Endothelial cell of umbilical vein (primary cell): ENCODE measurements at regions not wholly inside any gene's neighbourhood (a gene's known extent, or its start where the extent isn't known, plus 50 kb on each side); places are given as distances from the start of the nearest gene placed in this dataset.
A peak's percentile ranks its signal among the peaks of the same experiment; 100 is the strongest.

Source experiments
- BruUV-seq: library from RNA; stranded (reverse); fragments of 400-500 nt; replicated peaks from 2 replicates; lab custom pipeline; 2021; lab: Mats Ljungman, UMichigan
- CTCF ChIA-PET: fragments of 300-600, 350-600 bp; sonication (Branson Sonifier 250); formaldehyde crosslinking; loops from one replicate; lab custom pipeline; 2021; ENCODE audit warnings: antibody characterized with exemption, inconsistent platforms; lab: Charles Lee
- POLR2A ChIA-PET: fragments of 300-600, 350-600 bp; sonication (Branson Sonifier 250); formaldehyde crosslinking; loops from one replicate; lab custom pipeline; 2021; ENCODE audit warnings: antibody characterized with exemption, inconsistent platforms; lab: Charles Lee
- DNase-seq: peaks from one replicate; pipeline ENCODE4 v3.0.0-alpha.2; 2011; ENCODE audit warnings: low read depth, low spot score
- FAIRE-seq: peaks from 2 replicates; lab custom pipeline; 2011; peaks lifted over from hg19 to GRCh38; lab: Jason Lieb, UNC
- H2AFZ ChIP-seq: 2 replicates; pipeline ENCODE4 v1.6.0; 2012; ENCODE audit warnings: low read depth, low read length, control low read depth, inconsistent platforms
- H3K27ac ChIP-seq: 2 replicates; pipeline ENCODE4 v1.5.1; 2011; ENCODE audit warnings: low read depth, mild to moderate bottlenecking, control low read depth, low read length, moderate library complexity; ENCODE audit not compliant: insufficient read depth
- H3K27me3 ChIP-seq, 2 experiments: 2 replicates each; pipeline versions ENCODE4 v1.6.0 to v1.6.1; 2011; ENCODE audit warnings: low read length in 2 of 2, mixed read lengths in 1 of 2; ENCODE audit not compliant: control insufficient read depth in 2 of 2, insufficient read depth in 2 of 2
- H3K36me3 ChIP-seq, 2 experiments: 2 replicates in 1 of 2; 3 replicates in 1 of 2; pipeline ENCODE4 v1.5.1; 2011; ENCODE audit warnings: low read length in 2 of 2, mild to moderate bottlenecking in 1 of 2, moderate library complexity in 1 of 2; ENCODE audit not compliant: control insufficient read depth in 2 of 2, insufficient read depth in 2 of 2; ENCODE audit errors: extremely low read depth in 1 of 2
- H3K4me1 ChIP-seq: 3 replicates; pipeline ENCODE4 v1.5.1; 2011; ENCODE audit warnings: mild to moderate bottlenecking, low read length; ENCODE audit not compliant: control insufficient read depth, insufficient read depth; ENCODE audit errors: extremely low read depth
- H3K4me2 ChIP-seq: 2 replicates; pipeline ENCODE4 v1.6.1; 2011; ENCODE audit warnings: low read length, control low read depth, mixed read lengths; ENCODE audit not compliant: insufficient read depth
- H3K4me3 ChIP-seq, 3 experiments: fragments of 200-600 bp in 1 of 3; sonication (generic), shearing (Covaris generic) in 1 of 3; replicated peaks in 1 of 3; 2 replicates each; pipeline ENCODE4 v1.5.1; 2011 to 2016; ENCODE audit warnings: control low read depth in 3 of 3, low read length in 3 of 3, mild to moderate bottlenecking in 2 of 3, inconsistent platforms in 1 of 3, low read depth in 1 of 3, moderate library complexity in 1 of 3; ENCODE audit not compliant: insufficient read depth in 1 of 3
- H3K79me2 ChIP-seq: 2 replicates; pipeline ENCODE4 v1.6.0; 2012; ENCODE audit warnings: low read length, inconsistent platforms; ENCODE audit not compliant: control insufficient read depth, insufficient read depth
- H3K9ac ChIP-seq: replicated peaks from 2 replicates; pipeline ENCODE3; 2011; ENCODE audit warnings: low read length, control low read depth; ENCODE audit not compliant: insufficient read depth; ENCODE audit errors: extremely low read depth
- H3K9me1 ChIP-seq: replicated peaks from 3 replicates; pipeline ENCODE4 v1.6.0; 2011; ENCODE audit warnings: mild to moderate bottlenecking, low read length; ENCODE audit not compliant: control insufficient read depth, insufficient read depth; ENCODE audit errors: extremely low read depth
- H3K9me3 ChIP-seq: replicated peaks from 2 replicates; pipeline ENCODE4 v1.5.1; 2012; ENCODE audit warnings: low read length, inconsistent platforms; ENCODE audit not compliant: control insufficient read depth, insufficient read depth
- H4K20me1 ChIP-seq: replicated peaks from 2 replicates; pipeline ENCODE3; 2011; ENCODE audit warnings: mild to moderate bottlenecking, low read length; ENCODE audit not compliant: control insufficient read depth, insufficient read depth; ENCODE audit errors: extremely low read depth
- FOS ChIP-seq: IDR thresholded peaks from 2 replicates; pipeline ENCODE4 v1.6.1; 2011; ENCODE audit warnings: mild to moderate bottlenecking, low read length, moderate library complexity, borderline replicate concordance; ENCODE audit not compliant: insufficient read depth
- JUN ChIP-seq: IDR thresholded peaks from 2 replicates; pipeline ENCODE4 v1.6.1; 2011; ENCODE audit warnings: borderline replicate concordance, low read depth; ENCODE audit not compliant: insufficient read length, insufficient read depth
- MAX ChIP-seq: IDR thresholded peaks from 2 replicates; pipeline ENCODE4 v1.6.1; 2011; ENCODE audit not compliant: insufficient read depth, insufficient read length
- MYC ChIP-seq: IDR thresholded peaks from one replicate; pipeline ENCODE4 v1.6.1; 2011; ENCODE audit warnings: mild to moderate bottlenecking, low read depth, low read length
- POLR2A ChIP-seq: IDR thresholded peaks from 2 replicates; pipeline ENCODE4 v1.6.1; 2012; ENCODE audit warnings: low read depth, mild to moderate bottlenecking, control low read depth, low read length
- dilution Hi-C: fragments of 300-500 bp; cut with MboI; formaldehyde crosslinking; loops from one replicate; pipeline ENCODE4 v1.15.0; 2019; ENCODE audit warnings: low sequenced_read_pairs; ENCODE audit not compliant: extremely low pct_ligation_motif_present
- intact Hi-C: fragments of 100-400 bp; cut with micrococcal nuclease; formaldehyde crosslinking; loops from one replicate; pipeline ENCODE4 v1.10.0; 2022

- Histone ChIP-seq H3K9me1 (no peaks in the 10 kb centered on the region), H2AFZ (no peak overlapping the region), H3K9me3 (no peaks in the 10 kb centered on the region), H3K27ac (no peak overlapping the region), H3K36me3 (no peaks in the 10 kb centered on the region), H3K4me3 (no peak overlapping the region), H3K4me1 (no peaks in the 10 kb centered on the region), H3K9ac (no peak overlapping the region), H4K20me1 (no peaks in the 10 kb centered on the region), H3K79me2 (no peaks in the 10 kb centered on the region), H3K4me2 (no peak overlapping the region), H3K27me3 (no peaks in the 10 kb centered on the region)
- TF ChIP-seq MAX: no peak
- no peak for TF ChIP-seq MYC
- no peak for TF ChIP-seq FOS
- no peak for TF ChIP-seq POLR2A
- FAIRE-seq (no peak), DNase-seq (no peak)
- CTCF ChIA-PET: no interaction called here
- dilution Hi-C loops (no loop called here), intact Hi-C loops (no loop called here)
- POLR2A ChIA-PET: no interaction called here
- no TSS peak for BruUV-seq
Observed at GRCh38 chr6:12509060-12509459, 207.5 kb upstream of the PHACTR1 start.

- peak overlapping the region; percentile 17 for H2AFZ ChIP-seq
- POLR2A ChIA-PET: no interaction called here
Observed at GRCh38 chr6:12516070-12516469, 200.5 kb upstream of the PHACTR1 start.

More at GRCh38 chr6:12516070-12516469, 200.5 kb upstream of the PHACTR1 start:
- no peak for DNase-seq
- no peaks in the 10 kb centered on the region for H3K27me3 ChIP-seq
- no peaks in the 10 kb centered on the region for H3K9me1 ChIP-seq
- CTCF ChIA-PET: interaction anchor here (0.8 kb wide), 1 partner anchor 34 kb away, joined by 3 read pairs; no protein-coding TSS in a partner anchor
- no peaks in the 10 kb centered on the region for H4K20me1 ChIP-seq
- H3K27ac ChIP-seq: no peak overlapping the region
- H3K9ac ChIP-seq: no peak overlapping the region
- H3K79me2 ChIP-seq: no peaks in the 10 kb centered on the region
- no peaks in the 10 kb centered on the region for H3K4me1 ChIP-seq
- no peaks in the 10 kb centered on the region for H3K9me3 ChIP-seq
- no peak overlapping the region for H3K4me3 ChIP-seq
- H3K36me3 ChIP-seq: no peaks in the 10 kb centered on the region
- no peak for FAIRE-seq
- no TSS peak for BruUV-seq
- H3K4me2 ChIP-seq: no peak overlapping the region
- intact Hi-C loops (no loop called here), dilution Hi-C loops (no loop called here)
- TF ChIP-seq JUN (no peak), POLR2A (no peak)
